NCI-H2171 (cell line): ENCODE measurements at regions not wholly inside any gene's neighbourhood (a gene's known extent, or its start where the extent isn't known, plus 50 kb on each side); places are given as distances from the start of the nearest gene placed in this dataset.
"Not testable (repeated sequence)": the region's sequence is repeated elsewhere in the genome, so short reads cannot be mapped to it uniquely, and the experiment has no call there.

ENCODE experiments used
- DNase-seq: peaks from one replicate; lab custom pipeline; 2025; lab: John Stamatoyannopoulos, UW

DNA sequence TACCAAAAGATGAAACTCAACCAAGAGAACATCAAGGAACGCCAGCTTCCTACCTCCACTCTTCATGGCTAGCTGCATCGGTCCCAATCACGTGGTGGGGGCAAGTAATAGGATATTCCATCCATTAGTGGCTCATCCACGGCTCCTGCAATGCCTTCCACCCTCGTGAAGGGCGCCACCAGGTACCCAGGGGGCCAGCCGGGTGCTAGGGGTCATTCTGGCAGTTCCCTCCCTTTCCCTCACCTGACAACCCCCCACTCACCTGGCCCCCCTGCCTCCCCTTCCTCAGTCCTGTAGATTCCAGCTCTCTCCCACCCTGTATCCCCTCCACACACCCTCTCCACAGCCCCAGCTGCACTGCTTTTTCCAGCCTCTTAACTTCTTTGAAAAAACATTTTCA is 161.9 kb downstream of the URI1 start:
- no peak for DNase-seq

DNA sequence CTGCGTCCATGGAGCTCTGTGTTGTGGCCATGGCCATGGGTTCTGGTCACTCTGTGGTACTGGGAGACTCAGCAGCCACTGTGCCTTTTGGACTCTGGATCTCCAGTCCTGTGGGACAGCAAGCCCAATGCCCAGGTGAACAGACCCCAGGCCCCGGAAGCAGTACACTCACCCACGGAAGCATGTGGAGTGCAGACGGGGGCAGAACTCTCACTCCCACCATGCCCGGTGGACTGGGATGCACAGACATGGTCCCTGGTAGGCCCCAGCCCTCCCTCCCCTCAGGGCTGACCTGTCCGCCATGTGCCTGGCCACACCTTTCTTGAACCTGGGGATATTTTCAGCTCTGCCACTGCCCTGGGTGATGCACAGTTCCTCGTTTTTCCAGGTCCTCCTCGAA is 163.3 kb downstream of the URI1 start:
- DNase-seq: no peak

DNA sequence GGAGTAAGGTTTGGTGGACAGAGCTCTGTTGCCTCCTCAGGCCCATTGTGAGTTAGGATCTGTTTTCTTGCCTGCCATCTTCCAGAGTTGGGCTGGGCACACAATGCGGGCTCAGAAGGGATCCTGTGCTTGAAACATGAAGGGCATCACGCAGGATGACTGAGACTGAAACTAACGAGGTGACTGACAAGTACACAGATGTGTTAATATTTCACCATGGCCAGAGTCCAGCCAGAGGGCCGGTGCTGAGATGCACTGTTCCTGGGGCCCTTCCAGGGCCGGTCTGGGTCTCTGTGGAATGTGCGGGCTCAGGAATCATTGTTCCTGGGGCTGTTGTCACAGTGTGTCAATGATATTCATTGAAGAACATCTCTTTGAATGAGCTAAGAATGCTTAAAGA is 163.7 kb downstream of the URI1 start:
- DNase-seq: no peak

DNA sequence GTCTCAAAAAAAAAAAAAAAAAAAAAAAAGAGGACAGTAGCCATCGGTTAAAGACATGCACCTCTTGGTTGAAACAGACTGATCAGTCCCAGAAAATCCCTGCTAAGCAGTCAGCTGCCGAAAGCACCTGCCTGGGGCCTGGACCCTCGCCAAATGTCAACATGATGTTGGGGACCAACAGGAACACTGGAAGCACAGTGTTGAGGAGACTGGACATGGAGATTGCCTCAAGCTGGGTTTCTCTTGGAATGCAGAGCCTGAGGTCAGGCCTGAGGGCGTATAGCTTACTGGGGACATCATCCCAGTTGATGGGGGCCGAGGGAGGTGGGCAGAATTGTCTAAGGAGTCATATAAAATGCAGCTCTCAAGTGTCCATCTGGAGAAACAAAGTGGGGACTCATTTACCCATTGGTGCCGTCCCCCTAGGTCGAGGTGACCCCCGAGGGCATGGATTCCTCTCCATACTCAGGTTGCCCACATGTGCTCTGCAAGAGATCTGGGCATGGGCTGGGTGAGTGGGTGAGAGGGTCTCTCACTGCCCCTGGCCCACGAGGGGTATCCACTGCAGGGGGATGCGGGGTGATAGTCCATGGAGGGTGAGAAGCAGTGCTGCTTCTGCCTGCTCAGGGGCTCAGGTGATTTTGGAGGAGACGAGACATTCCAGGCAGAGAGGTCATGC is 164.5 kb downstream of the URI1 start:
- DNase-seq: no peak

DNA sequence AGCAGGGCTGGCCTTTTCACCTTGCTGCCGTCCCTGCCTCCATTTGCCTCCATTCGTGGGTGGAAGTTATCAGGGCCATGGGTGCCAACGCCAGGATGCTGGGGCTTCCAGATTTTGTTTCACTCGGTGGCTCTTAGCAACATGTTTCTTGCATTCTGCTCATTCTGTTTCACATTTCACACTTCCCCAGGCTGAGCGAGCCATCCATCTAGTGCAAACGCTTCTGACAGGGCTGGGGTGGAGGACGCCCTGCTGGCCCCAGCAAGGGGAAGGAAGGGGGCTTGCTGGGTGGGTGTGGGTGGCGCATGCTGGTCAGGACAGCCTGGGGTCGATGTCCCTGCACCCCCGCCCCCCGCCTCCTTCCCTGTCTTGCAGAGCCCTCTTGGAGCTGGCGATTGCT is 165.2 kb downstream of the URI1 start:
- no peak for DNase-seq

DNA sequence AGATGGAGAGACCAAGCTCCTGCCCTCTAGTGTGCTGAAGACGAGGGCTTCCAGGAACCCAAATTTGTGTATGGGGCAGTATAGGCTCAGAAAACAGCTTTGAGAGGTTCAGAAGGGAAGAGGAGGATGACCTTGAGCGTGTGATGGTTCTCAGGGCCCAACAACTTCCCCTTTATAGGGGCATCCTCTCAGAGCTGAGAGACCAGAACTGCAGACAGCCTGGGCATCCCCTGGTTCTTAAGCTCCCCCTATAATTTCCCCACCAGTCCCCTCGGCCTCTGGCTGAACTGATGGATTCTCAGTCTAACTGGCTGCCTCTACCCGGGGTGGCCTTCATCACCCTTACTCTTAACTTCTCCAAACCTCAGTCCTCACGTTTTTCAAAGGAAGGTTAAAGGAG is 167.5 kb downstream of the URI1 start:
- DNase-seq: no peak

DNA sequence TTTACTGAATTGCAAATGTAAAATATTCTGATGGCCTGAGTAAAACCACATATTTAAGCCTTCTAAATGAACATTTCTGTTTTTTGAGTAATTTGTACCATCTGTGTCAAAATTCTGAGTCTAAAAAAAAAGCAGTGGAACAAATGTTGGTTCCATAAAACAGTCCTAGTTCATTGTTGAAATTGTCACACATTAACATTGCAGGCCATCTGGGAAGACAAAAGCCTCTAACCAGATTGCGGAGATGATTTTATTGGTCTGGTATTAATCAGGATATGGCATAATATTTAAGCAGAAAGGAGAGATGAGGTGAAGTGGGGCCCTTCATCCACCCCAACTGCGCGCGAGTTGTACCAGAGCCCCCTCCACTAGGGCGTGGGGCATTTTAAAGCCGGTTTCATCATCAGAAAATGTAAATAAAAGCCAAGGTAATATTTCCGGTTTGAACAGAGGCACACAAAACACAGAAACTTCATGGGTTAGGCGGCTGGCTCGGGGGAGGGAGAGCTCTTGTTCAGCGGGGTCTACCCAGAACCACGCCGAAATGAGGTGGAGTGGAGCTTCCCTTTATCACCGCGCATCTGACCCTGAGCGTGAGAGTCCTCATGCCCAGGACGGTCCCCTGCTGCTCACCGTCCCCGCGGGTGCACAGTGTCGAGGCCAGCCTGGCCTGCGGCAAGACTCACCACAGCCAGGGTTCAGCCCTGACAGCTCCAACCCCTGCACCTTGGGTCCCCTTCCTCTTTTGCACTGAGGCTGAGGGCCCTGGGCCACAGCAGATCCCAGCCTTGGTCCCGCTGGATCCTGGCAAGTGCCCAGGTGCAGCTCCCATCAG is 169.2 kb downstream of the URI1 start:
- DNase-seq: no peak

DNA sequence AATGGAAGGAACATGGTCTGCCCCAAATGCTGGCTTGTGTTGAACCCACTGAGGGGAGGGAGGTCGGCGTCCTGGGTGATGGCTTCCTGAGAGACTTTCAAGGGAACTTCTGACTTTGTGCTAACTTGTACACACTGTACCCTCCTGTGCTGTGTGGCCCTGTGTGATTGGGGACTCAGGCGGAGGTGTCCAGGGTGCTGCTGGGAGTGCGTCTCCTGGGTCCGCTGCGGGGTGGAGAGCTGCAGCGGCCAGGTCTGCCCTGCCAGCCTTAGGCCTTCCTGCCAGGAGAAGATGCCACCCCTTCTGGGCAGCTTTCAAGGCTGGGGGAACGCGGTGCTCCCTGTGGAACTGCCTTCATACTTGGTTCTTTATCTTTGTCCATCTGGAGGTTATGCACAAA is 170.1 kb downstream of the URI1 start:
- no peak for DNase-seq

DNA sequence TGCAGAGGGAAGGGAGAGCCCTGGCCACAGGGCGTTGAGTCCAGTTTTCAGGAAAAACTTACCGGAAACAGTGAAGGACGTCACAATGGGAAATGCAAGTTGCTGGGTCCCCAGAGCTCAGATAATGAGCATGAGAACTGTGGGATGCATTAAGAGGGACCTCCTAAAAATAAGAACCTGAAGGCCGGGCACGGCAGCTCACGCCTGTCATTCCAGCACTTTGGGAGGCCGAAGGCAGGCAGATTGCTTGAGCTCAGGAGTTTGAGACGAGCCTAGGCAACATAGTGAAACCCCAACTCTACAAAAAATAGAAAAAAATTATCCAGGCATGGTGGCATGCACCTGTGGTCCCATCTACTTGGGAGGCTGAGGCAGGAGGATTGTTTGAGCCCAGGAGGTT is 170.6 kb downstream of the URI1 start:
- no peak for DNase-seq

DNA sequence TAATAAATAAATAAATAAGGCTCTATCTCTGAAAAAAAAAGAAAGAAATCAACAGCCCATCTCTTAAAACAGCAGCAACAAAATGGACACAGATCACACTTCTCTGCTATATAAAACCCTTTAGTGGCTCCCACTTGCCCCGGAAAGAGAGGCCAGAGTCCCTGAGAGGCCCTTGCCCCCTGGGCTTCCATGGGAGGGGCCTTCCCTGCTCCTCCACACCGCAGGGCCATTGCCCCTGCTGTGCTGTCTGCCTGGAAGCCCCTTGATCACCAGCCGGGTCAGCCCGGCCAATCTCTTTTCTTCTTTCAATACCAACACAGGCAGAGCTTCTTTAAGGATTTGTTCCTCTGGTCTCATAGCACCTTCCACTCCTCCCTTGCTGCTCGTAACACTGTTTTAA is 171.1 kb downstream of the URI1 start:
- no peak for DNase-seq

DNA sequence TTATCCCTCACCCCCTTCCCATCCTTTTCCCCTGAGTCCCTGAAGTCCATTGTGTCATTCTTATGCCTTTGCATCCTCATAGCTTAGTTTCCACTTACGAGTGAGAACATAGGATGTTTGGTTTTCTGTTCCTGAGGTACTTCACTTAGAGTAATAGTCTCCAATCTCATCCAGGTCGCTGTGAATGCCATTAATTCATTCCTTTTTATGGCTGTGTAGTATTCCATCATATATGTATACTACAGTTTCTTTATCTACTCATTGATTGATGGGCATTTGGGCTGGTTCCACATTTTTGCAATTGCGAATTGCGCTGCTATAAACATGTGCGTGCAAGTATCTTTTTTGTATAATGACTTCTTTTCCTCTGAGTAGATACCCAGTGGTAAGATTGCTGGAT is 172.1 kb downstream of the URI1 start:
- not testable (repeated sequence) for DNase-seq

DNA sequence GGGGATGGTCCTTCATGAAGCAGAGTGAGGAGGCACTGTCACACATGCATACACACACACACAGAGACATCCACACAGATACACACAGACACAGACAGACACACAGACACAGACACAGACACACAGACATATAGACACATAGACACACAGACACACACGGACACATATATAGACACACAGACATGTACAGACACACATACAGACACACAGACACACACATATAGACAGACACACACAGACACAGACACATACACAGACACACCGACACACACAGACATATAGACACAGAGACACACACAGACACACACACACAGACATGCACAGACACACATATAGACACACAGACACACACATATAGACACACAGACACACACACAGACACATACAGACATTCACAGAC is 173.9 kb downstream of the URI1 start:
- DNase-seq: no peak

DNA sequence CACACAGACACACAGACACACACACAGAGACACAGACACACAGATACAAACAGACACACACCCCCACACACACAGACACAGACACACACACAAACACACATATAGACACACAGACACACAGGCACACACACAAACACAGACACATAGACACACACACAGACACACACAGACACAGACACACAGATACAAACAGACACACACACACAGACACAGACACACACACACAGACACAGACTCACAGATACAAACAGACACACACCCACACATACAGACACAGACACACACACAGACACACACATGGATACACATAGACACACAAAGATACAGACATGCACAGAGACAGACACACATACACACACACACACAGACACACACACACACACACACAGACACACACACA is 174.5 kb downstream of the URI1 start:
- DNase-seq: no peak

DNA sequence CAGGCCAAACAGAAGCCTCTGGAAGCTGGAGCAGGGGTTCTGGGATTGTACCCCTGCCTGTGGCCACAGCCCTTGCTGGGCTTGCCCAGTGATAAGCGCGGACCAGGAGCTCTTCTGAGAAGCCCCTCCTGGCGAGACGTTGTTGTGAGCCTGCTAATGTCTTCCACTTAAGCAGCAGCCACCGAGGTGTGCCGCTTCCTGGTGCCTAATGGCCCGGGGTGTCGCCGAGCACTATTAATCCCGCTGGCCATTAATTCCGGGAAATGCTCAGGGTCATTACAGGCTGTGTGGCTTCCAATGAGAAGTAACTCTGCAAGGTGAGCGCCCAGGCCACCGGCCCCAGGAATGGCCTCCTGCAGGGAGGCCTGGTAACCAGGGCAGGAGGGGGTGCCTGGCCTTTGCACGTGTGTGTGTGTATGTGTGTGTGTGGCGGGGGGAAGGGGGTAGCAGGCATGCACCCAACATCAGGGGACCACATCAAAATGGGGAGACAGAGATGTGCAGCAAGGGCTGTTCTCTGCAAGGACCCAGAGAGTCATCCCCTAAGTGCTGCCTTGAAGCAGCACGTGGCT is 175.0 kb downstream of the URI1 start:
- no peak for DNase-seq

DNA sequence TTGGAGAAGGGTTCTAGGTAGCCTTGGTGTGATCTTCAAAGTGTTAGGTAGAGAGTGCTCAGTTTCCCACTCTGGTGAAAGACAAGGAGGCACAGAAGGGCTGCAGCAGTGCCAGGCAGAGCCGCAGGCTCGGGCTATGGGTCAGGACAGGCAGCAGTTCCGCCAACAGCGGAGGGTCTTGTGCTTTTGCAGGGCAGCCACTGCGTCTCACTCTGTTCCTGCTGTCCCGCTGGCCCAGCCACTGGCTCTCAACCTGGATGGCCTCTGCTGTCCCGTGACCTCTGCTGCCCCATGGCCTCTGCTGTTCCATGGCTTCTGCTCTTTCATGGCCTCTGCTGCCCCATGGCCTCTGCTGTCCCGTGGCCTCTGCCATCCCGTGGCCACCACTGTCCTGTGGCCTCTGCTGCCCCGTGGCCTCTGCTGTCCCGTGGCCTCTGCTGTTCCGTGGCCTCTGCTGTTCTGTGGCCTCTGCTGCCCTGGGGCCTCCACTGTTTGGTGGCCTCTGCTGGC is 175.7 kb downstream of the URI1 start:
- no peak for DNase-seq

DNA sequence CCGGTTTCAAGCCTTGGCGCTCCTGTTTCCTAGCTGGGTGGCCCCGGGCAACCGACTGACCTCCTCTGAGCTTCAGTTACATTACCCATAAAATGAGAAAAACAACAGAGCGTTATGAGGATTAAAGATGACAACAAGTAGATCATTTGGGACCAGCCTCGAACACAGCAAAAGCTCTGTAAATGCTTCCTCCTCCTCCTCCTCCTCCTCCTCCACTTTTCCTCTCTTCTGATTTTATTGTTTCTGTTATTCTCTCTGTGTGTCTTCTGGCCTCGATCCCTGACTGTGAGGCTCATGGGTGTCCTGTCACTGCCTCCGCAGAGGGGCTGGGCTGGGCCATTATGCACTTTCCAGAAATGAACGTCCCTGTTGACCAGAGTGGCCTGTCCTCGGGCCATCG is 176.2 kb downstream of the URI1 start:
- DNase-seq: no peak

DNA sequence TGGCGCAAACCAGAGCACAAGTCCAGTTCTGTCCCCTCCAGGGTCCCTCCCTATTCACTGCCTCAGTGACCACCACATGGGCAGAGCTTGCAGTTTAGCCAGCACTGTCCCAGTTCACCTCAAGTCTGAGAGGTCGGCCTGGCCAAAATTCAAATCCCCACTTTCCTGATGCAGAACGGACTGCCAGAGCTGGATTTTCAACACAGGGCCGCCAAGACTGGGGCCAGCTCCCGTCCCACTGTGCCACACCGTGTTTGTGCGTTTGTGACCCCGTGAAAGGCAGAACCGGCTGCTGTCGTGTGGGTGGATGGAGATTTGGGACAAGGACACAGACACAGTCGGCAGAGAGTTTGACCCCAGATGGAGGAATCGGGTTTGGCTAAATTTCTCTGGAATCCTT is 176.7 kb downstream of the URI1 start:
- DNase-seq: no peak

DNA sequence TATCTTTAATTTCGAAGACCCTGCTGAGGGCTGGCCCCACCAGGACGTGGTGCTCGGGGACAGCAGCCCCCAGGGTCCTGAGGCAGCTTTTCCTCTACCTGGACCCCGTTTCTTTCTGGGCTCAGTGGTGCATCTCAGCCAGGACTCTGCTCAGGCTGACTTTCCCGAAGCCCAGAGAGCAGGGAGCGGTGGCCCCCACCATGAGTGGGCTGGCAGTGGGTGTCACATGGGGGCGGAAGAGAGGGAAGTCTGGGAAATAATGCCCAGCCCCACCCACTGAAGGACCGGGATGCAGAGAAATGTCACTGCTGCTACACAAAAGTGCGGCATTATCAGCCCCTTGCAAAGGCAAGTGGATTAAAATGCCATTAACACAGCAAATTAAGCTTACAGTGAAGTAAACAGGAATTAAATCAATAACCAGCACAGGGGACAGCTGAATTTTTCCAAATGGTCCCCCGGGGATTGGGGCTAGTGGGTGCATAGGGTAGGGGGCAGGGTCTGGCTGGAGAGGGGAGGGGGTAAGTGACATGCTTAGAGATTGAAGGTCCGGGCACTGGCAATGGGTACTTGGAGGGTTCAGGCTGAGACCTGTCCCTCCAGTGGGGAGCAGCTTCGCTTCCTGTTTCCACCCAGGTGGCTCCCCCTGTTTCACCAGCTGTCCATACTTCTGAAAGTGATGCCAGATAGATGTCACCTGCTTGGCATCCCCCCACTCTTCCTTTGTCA is 177.3 kb downstream of the URI1 start:
- no peak for DNase-seq

DNA sequence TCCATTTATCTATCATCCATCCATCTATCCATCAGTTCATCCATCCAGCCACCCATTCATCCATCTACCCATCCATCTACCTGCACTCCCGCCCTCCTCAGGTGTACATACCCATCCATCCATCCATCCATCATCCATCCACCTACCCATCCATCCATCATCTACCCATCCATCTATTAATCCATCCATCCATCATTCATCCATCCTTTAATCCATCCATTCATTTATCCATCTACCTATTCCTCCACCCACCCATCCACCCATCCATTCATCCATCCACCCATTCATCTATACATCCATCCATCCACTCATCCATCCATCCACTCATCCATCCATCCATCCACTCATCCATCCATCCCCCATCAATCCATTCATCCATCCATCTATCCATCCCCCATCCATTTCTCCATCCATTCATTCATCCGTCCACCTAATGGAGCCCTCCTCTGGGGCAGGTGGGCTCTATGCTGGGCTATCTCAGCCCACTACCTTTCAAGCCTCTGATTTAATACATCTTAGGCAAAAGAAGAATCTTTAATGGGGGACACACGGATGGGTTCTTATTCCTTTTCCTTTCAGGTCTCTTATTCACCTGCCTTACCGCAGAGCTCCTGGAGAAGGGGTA is 178.9 kb downstream of the URI1 start:
- no peak for DNase-seq

DNA sequence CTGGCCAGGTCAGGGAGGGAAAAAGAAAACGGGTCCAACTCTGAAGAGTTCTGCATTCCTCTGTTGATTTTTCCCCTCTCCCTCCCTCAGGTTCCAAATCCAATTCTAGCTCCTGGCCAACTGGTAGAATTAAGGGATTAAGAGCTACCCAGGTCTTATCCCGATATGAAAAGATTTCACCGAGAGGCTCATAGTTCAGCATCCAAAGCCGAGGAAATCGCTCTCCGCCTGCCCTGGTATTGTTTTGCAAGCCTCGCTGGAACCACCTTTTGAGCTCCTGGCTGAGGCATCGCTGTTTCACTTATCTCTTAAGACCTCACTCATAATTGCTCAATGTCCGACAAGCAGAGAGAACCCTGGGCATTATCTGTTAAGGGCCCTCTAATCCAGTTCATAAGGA is 180.4 kb downstream of the URI1 start:
- no peak for DNase-seq

DNA sequence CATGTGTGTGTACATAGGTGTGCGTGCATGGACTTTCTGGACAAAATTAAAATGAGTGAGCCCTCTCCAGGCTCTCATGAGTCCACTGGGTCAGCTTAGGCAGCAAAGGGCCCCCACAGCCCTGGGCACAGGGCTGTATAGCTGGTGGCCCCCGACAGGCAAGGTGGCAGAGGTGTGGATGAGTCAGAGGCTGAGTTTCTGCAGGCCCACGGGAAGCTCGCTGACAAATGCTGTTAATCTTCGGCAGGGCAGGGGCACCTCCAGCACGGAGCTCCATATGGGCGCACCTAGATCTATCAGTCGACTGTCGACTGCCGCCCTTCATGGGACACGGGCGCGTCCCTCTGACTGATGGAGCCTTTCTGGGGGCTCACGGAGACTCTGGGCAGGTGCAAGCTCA is 181.1 kb downstream of the URI1 start:
- no peak for DNase-seq

DNA sequence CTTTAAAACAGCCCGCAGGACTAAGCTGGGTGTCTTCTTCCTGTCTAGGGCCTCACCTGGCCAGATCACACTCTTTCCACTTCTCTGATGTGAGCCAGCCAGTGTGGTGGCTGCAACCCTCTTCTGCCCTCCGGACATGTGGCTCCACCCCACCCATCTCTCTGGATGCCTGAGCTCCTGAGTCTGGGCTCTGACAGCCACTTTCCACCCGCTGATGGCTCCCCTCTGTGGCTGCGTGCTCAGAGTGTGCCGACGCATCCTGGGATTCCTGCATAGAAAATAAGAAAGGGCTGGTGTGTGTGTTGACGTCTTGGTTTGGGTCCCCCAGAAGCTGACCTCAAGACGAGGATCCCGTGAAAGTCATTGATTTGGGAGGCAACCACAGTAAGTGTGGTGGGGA is 181.6 kb downstream of the URI1 start:
- no peak for DNase-seq
